ENCODE measurements at regions not wholly inside any gene's neighbourhood (a gene's known extent, or its start where the extent isn't known, plus 50 kb on each side); places are given as distances from the start of the nearest gene placed in this dataset.

DNA sequence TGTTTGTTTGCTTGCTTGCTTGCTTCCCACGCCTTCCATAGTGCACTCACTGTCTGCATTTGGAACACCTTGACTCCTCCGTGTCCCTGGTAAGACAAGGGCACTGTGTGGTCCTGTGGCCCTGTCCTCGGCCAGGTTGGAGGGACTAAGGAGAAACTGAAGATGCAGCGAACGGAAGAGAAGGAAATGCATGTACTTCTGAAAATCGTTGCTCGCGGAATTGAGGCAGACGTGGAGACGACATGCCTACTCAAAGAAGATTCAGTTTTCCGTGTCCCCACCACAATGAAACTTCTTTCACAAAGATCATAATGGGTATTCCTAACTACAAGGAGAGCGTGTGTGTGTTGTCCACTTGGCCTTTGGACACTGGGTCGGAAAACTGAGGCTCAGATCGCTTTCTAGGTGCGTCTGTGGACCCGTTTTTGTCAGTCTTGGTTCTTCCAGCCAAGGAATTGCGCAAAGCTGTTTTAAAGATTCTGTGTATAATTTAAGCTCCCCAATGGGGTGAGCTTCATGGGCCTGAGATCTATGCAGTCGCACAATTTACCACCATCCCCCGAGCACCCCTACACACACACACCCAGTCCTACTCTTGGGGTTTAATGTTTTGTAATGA, 120.4 kb upstream of the ZNF184 start:
- TF ChIP-seq POLR2AphosphoS5 (IDR thresholded peaks at IDR 0.05; ENCODE audit: low read depth, low read length) (no peak), ZNF138 (CRISPR knock-in tag; IDR thresholded peaks at IDR 0.05; ENCODE audit: low read depth) (no peak), ZBTB21 (CRISPR knock-in tag; IDR thresholded peaks at IDR 0.05) (no peak), TCF7L2 (IDR thresholded peaks at IDR 0.05; ENCODE audit: low read depth, low read length) (no peak), MAZ (IDR thresholded peaks at IDR 0.05; ENCODE audit: borderline replicate concordance, low read depth, low read length) (no peak), MAZ (CRISPR knock-in tag; IDR thresholded peaks at IDR 0.05; ENCODE audit: low read depth) (no peak), PRDM4 (CRISPR knock-in tag; IDR thresholded peaks at IDR 0.05; ENCODE audit: borderline replicate concordance) (no peak), EZH2 (conservative IDR thresholded peaks at IDR 0.05; ENCODE audit: low read depth, low read length) (no peak), GTF2F1 (IDR thresholded peaks at IDR 0.05; ENCODE audit: low read length) (no peak), ETV5 (CRISPR knock-in tag; IDR thresholded peaks at IDR 0.05; ENCODE audit: borderline replicate concordance) (no peak), PHF20 (CRISPR knock-in tag; IDR thresholded peaks at IDR 0.05) (no peak), TAF1 (CRISPR knock-in tag; IDR thresholded peaks at IDR 0.05) (no peak), ZNF576 (CRISPR knock-in tag; IDR thresholded peaks at IDR 0.05) (no peak)
- TF ChIP-seq, protein P1, sequence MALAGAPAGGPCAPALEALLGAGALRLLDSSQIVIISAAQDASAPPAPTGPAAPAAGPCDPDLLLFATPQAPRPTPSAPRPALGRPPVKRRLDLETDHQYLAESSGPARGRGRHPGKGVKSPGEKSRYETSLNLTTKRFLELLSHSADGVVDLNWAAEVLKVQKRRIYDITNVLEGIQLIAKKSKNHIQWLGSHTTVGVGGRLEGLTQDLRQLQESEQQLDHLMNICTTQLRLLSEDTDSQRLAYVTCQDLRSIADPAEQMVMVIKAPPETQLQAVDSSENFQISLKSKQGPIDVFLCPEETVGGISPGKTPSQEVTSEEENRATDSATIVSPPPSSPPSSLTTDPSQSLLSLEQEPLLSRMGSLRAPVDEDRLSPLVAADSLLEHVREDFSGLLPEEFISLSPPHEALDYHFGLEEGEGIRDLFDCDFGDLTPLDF (CRISPR knock-in tag; IDR thresholded peaks at IDR 0.05): no peak
- TF ChIP-seq, protein P2, sequence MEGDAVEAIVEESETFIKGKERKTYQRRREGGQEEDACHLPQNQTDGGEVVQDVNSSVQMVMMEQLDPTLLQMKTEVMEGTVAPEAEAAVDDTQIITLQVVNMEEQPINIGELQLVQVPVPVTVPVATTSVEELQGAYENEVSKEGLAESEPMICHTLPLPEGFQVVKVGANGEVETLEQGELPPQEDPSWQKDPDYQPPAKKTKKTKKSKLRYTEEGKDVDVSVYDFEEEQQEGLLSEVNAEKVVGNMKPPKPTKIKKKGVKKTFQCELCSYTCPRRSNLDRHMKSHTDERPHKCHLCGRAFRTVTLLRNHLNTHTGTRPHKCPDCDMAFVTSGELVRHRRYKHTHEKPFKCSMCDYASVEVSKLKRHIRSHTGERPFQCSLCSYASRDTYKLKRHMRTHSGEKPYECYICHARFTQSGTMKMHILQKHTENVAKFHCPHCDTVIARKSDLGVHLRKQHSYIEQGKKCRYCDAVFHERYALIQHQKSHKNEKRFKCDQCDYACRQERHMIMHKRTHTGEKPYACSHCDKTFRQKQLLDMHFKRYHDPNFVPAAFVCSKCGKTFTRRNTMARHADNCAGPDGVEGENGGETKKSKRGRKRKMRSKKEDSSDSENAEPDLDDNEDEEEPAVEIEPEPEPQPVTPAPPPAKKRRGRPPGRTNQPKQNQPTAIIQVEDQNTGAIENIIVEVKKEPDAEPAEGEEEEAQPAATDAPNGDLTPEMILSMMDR (CRISPR knock-in tag; IDR thresholded peaks at IDR 0.05): no peak

All from HepG2 (cell line).